ENCODE measurements at regions not wholly inside any gene's neighbourhood (a gene's known extent, or its start where the extent isn't known, plus 50 kb on each side); places are given as distances from the start of the nearest gene placed in this dataset.

DNA sequence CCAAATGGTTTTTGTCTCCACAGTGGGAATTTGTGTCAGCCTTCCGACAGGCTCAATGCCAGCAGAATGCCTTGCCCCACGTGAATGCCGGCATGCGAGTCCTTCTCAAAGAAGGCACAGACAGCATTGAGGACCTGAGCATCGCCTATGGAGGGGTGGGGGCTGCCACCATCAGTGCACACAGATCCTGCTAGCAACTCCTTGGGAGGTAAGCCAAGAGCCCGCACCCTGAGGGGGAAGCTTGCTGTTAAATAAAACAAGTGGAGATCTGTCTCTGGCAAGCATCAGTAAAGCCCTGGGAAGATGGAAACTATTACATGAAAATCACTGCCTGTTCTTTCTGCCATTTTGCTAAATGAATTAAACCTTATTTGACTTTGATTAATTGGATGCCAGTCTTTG lies 67.5 kb upstream of the BZW1 start:
- Histone ChIP-seq H3K9ac (ENCODE audit: insufficient read depth in 1 of 2, low read length in 2 of 2) (no peak overlapping the region), H3K27ac (ENCODE audit: low read depth in 1 of 2, low read length in 1 of 2) (no peak overlapping the region), H3K36me3 (ENCODE audit: control insufficient read depth in 4 of 4, insufficient read depth in 4 of 4, low read length in 4 of 4) (no peaks in the 10 kb centered on the region), H3K4me1 (ENCODE audit: control insufficient read depth in 5 of 5, insufficient read depth in 5 of 5, low read length in 5 of 5) (peaks cover 0 to 63% (median 24%) of the 10 kb centered on the region in 5 donors), H3K27me3 (ENCODE audit: control insufficient read depth in 3 of 3, insufficient read depth in 3 of 3, low read length in 2 of 3) (no peaks in the 10 kb centered on the region), H3K9me3 (ENCODE audit: control insufficient read depth in 4 of 4, insufficient read depth in 3 of 4, low read length in 3 of 4) (no peaks in the 10 kb centered on the region), H3K4me3 (no peak overlapping the region)
- TF ChIP-seq, protein P1, sequence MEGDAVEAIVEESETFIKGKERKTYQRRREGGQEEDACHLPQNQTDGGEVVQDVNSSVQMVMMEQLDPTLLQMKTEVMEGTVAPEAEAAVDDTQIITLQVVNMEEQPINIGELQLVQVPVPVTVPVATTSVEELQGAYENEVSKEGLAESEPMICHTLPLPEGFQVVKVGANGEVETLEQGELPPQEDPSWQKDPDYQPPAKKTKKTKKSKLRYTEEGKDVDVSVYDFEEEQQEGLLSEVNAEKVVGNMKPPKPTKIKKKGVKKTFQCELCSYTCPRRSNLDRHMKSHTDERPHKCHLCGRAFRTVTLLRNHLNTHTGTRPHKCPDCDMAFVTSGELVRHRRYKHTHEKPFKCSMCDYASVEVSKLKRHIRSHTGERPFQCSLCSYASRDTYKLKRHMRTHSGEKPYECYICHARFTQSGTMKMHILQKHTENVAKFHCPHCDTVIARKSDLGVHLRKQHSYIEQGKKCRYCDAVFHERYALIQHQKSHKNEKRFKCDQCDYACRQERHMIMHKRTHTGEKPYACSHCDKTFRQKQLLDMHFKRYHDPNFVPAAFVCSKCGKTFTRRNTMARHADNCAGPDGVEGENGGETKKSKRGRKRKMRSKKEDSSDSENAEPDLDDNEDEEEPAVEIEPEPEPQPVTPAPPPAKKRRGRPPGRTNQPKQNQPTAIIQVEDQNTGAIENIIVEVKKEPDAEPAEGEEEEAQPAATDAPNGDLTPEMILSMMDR (IDR thresholded peaks at IDR 0.05; ENCODE audit: control extremely low read depth, extremely low read depth): no peak
- no peak for ATAC-seq (ENCODE audit: insufficient read depth, low FRiP score)
- 79 to 84% methylated on average over 6 of the region's 6 CpGs for WGBS, 2 donors
- peak; percentile 21 to 51 (median 51) for DNase-seq

DNA sequence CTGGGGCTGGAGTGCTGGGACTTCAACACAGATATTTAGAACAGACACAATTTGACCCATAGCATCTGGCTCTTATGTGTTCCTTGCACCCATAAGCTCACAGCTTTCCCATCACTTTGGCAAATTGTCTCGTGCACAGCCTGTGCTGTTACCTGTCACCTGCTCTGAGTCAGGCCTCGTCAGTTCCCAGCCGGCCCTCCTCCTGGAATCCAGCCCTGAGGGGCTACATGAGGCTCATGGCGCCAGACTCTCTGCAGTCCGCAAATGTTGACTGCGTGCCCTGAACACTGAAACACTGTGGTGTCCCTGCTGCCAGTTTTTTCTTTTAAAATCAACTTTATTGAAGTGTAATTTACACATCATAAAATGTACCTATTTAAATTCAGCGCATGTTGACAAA lies 65.4 kb upstream of the BZW1 start:
- ATAC-seq (ENCODE audit: insufficient read depth, low FRiP score): no peak
- DNase-seq: no peak
- no peaks in the 10 kb centered on the region for H3K36me3 ChIP-seq (ENCODE audit: control insufficient read depth in 4 of 4, insufficient read depth in 4 of 4, low read length in 4 of 4)
- H3K27ac ChIP-seq (ENCODE audit: low read depth in 1 of 2, low read length in 1 of 2): no peak overlapping the region
- peaks cover 0 to 54% (median 16%) of the 10 kb centered on the region in 5 donors for H3K4me1 ChIP-seq (ENCODE audit: control insufficient read depth in 5 of 5, insufficient read depth in 5 of 5, low read length in 5 of 5)
- TF ChIP-seq, protein P1 (IDR thresholded peaks at IDR 0.05; ENCODE audit: control extremely low read depth, extremely low read depth): no peak
- H3K9ac ChIP-seq (ENCODE audit: insufficient read depth in 1 of 2, low read length in 2 of 2): no peak overlapping the region
- 93 to 97% methylated on average over 7 of the region's 7 CpGs for WGBS, 2 donors
- no peaks in the 10 kb centered on the region for H3K27me3 ChIP-seq (ENCODE audit: control insufficient read depth in 3 of 3, insufficient read depth in 3 of 3, low read length in 2 of 3)
- no peaks in the 10 kb centered on the region for H3K9me3 ChIP-seq (ENCODE audit: control insufficient read depth in 4 of 4, insufficient read depth in 3 of 4, low read length in 3 of 4)
- H3K4me3 ChIP-seq: no peak overlapping the region

DNA sequence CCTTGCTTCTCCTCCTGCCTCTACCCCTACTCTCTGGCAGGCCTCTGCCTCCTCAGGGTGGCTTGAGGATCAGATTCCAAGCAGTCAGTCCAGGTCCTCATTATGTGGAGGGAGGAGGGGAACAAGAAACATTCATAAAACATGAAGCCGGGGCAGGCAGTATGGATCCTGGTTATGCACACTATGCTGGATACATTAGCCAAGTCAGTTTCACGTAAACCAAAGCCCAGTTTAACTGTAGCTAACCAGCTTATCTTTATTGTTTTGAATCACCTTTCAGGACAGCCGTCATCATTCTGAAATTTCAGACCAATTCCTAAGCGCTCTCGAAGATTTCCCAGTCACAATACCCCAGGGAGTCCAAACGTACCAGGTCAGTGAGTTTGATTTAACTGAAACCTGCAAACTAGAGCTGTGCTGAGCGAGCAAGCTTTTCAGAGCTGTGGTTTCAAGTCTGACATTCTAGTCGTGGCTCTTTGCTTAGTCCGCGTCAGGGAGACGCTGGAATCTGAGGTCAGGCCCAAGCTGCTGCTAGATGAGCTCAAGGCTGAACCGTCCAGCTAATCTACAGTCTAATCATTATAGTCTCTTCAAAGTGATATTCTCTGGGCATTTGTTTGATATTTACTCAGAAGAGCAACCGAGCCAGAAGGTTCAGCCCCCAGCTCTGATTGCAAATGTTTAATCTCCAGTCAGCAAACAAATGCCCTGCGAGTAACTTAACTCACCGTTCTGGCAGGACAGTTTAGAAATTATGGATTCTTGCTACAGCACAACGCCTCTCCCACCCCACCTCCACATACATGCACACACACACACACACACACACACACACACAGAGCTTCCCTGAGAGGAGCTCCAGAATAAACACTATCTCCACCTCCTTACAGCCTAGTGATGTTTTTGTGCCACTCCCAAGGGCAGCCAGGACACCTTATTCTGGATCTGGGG lies 63.8 kb upstream of the BZW1 start:
- ATAC-seq (ENCODE audit: insufficient read depth, low FRiP score) (no peak), DNase-seq (peak; percentile 34 to 55 (median 52))
- Histone ChIP-seq H3K4me3 (no peak overlapping the region), H3K36me3 (ENCODE audit: control insufficient read depth in 4 of 4, insufficient read depth in 4 of 4, low read length in 4 of 4) (no peaks in the 10 kb centered on the region), H3K4me1 (ENCODE audit: control insufficient read depth in 5 of 5, insufficient read depth in 5 of 5, low read length in 5 of 5) (peaks cover 0 to 38% (median 6%) of the 10 kb centered on the region in 5 donors), H3K27me3 (ENCODE audit: control insufficient read depth in 3 of 3, insufficient read depth in 3 of 3, low read length in 2 of 3) (no peaks in the 10 kb centered on the region), H3K27ac (ENCODE audit: low read depth in 1 of 2, low read length in 1 of 2) (peak overlapping the region in 1 of 2 donors; percentile 11), H3K9ac (ENCODE audit: insufficient read depth in 1 of 2, low read length in 2 of 2) (no peak overlapping the region), H3K9me3 (ENCODE audit: control insufficient read depth in 4 of 4, insufficient read depth in 3 of 4, low read length in 3 of 4) (no peaks in the 10 kb centered on the region)
- TF ChIP-seq, protein P1 (IDR thresholded peaks at IDR 0.05; ENCODE audit: control extremely low read depth, extremely low read depth): no peak
- 56 to 75% methylated on average over 16 of the region's 16 CpGs for WGBS, 2 donors

Measured in lung (tissue), 11 donors.